Breast epithelium (tissue), 4 donors: ENCODE measurements at regions not wholly inside any gene's neighbourhood (a gene's known extent, or its start where the extent isn't known, plus 50 kb on each side); places are given as distances from the start of the nearest gene placed in this dataset.

ENCODE experiments used
- DNase-seq, 2 donors: peaks; one replicate each; pipeline ENCODE4 v3.0.0-alpha.2; 2019; ENCODE audit warnings: low spot score in 2 of 2
- H3K27ac ChIP-seq, 2 donors: fragments of 200-600 bp; sonication (generic) in 1 of 2; one replicate each; pipeline ENCODE4 v1.5.1; 2016 to 2019; ENCODE audit warnings: mild to moderate bottlenecking in 1 of 2
- H3K27me3 ChIP-seq, 2 donors: fragments of 200-600 bp; sonication (generic) in 1 of 2; one replicate each; pipeline versions ENCODE4 v1.5.1 to v1.6.0; 2017 to 2019; ENCODE audit warnings: control low read depth in 1 of 2, mild to moderate bottlenecking in 1 of 2
- H3K36me3 ChIP-seq: fragments of 200-600 bp; one replicate; pipeline ENCODE4 v1.5.1; 2019
- H3K4me1 ChIP-seq, 2 donors: fragments of 200-600 bp; sonication (generic); one replicate each; pipeline ENCODE4 v1.5.1; 2016 to 2019; ENCODE audit warnings: control low read depth in 1 of 2
- H3K4me3 ChIP-seq, 3 donors: fragments of 200-600 bp; sonication (generic); 1 replicate in 2 of 3; 2 replicates in 1 of 3; pipeline ENCODE4 v1.5.1; 2016 to 2019; ENCODE audit warnings: mild to moderate bottlenecking in 3 of 3, moderate library complexity in 2 of 3
- H3K9me3 ChIP-seq, 2 donors: fragments of 200-600 bp; sonication (generic) in 1 of 2; one replicate each; pipeline ENCODE4 v1.5.1; 2016 to 2019; ENCODE audit warnings: control low read depth in 1 of 2
- POLR2A ChIP-seq: fragments of 450-650 bp; IDR thresholded peaks from one replicate; pipeline ENCODE4 v1.6.1; 2016; ENCODE audit warnings: antibody characterized with exemption, mild to moderate bottlenecking, moderate library complexity
- POLR2AphosphoS5 ChIP-seq, 3 donors: sonication (generic); formaldehyde crosslinking; IDR thresholded peaks; one replicate each; pipeline ENCODE4 v1.6.1; 2017; ENCODE audit warnings: antibody characterized with exemption in 3 of 3
- intact Hi-C: fragments of 100-400 bp; cut with DNase I; formaldehyde crosslinking; loops from one replicate; pipeline ENCODE4 v1.15.1; 2023; ENCODE audit warnings: low total_unique reads
- TF ChIP-seq, protein P1 (sequence below), 3 donors: fragments of 450-650 bp; IDR thresholded peaks; one replicate each; pipeline ENCODE4 v1.5.1; 2016 to 2017; ENCODE audit warnings: antibody characterized with exemption in 3 of 3, mild to moderate bottlenecking in 3 of 3, moderate library complexity in 3 of 3

DNA sequence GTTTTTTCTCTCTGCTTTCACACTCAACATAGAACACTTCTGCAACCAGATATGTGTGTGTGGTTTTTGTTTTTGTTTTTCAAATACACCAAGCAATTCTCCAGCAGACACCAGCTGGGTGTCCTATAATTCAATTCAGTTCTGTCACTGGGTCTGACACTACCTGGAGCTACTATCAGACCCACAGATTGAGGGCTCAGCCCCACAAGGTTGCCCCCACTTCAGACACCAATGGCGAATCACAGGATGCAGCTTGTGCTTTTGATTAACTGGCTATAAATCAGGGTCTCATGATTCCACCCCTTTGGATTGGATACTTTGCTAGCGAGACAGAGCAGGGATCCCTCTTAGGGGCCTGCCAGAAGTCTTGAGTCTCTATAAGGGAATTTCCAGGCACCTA, 462.2 kb upstream of the NRP1 start:
- intact Hi-C loops: no loop called here
- TF ChIP-seq, protein P1, sequence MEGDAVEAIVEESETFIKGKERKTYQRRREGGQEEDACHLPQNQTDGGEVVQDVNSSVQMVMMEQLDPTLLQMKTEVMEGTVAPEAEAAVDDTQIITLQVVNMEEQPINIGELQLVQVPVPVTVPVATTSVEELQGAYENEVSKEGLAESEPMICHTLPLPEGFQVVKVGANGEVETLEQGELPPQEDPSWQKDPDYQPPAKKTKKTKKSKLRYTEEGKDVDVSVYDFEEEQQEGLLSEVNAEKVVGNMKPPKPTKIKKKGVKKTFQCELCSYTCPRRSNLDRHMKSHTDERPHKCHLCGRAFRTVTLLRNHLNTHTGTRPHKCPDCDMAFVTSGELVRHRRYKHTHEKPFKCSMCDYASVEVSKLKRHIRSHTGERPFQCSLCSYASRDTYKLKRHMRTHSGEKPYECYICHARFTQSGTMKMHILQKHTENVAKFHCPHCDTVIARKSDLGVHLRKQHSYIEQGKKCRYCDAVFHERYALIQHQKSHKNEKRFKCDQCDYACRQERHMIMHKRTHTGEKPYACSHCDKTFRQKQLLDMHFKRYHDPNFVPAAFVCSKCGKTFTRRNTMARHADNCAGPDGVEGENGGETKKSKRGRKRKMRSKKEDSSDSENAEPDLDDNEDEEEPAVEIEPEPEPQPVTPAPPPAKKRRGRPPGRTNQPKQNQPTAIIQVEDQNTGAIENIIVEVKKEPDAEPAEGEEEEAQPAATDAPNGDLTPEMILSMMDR (IDR thresholded peaks at IDR 0.05): no peak
- TF ChIP-seq POLR2AphosphoS5 (IDR thresholded peaks at IDR 0.05): no peak
- no peak for TF ChIP-seq POLR2A
- H3K4me3 ChIP-seq: no peak overlapping the region
- no peak for DNase-seq
- H3K9me3 ChIP-seq: no peaks in the 10 kb centered on the region
- H3K4me1 ChIP-seq: no peaks in the 10 kb centered on the region
- H3K36me3 ChIP-seq: no peaks in the 10 kb centered on the region
- no peaks in the 10 kb centered on the region for H3K27me3 ChIP-seq
- H3K27ac ChIP-seq: no peak overlapping the region

DNA sequence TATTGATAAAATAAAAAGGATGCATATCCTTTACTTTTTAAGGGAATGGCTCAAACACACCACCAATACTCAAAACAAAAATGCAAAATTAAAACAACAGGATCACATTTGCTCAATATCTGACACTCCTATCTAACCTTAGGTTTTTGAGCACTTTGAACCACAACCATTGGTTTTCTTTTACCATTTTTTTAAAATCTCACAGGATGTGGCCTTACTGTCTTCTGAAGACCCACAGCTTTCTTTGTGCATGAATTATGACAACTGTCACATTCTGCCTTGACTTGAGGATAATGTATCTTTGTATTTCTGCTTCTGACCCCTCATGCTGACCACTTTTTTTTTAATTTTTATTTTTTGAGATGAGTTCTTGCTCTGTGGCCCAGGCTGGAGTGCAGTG, 461.1 kb upstream of the NRP1 start:
- Histone ChIP-seq H3K36me3 (no peaks in the 10 kb centered on the region), H3K4me3 (no peak overlapping the region), H3K4me1 (no peaks in the 10 kb centered on the region), H3K27ac (no peak overlapping the region), H3K9me3 (no peaks in the 10 kb centered on the region), H3K27me3 (no peaks in the 10 kb centered on the region)
- no peak for DNase-seq
- intact Hi-C loops: no loop called here
- TF ChIP-seq POLR2AphosphoS5 (IDR thresholded peaks at IDR 0.05) (no peak), POLR2A (no peak)
- TF ChIP-seq, protein P1 (IDR thresholded peaks at IDR 0.05): no peak

DNA sequence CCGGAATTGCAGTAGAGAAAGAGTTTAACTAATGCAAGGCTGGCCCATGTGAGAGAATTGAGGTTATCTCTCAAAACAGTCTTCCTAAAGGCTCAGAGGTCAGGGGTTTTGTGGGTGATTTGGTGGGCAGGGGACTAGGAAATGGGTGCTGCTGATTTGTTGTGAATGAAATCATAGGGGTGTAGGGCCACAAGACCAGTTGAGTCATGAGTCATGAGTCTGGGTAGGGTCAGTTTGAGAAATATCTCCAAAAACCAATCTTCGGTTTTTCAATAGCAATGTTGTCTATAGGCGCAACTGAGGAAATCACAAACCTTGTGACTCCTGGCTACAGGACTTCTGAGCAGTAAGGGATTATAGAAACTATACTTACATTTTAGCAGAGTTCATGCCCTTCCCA, 460.0 kb upstream of the NRP1 start:
- DNase-seq: no peak
- no peak for TF ChIP-seq POLR2A
- H3K27ac ChIP-seq: no peak overlapping the region
- H3K27me3 ChIP-seq: no peaks in the 10 kb centered on the region
- H3K9me3 ChIP-seq: no peaks in the 10 kb centered on the region
- intact Hi-C loops: no loop called here
- no peaks in the 10 kb centered on the region for H3K36me3 ChIP-seq
- H3K4me3 ChIP-seq: no peak overlapping the region
- H3K4me1 ChIP-seq: no peaks in the 10 kb centered on the region

DNA sequence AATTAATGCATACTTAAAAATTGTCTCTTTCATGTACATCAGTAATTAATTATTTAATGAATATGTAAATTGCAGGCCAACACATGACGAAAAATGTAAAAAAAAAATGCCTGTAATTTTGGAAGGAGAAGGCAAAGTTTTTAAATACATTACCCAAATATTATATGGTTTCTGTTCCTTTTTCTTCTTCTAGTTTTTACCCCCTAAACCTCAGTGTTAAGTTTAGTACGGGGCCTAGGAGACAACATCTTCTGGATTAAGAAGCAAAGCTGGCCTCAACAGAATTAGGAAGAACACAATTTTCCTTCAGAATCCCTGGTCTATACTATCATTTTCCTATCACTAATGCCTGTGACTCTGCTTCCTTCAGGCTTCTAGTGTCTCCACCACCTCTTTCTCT, 459.3 kb upstream of the NRP1 start:
- Histone ChIP-seq H3K27ac (no peak overlapping the region), H3K36me3 (no peaks in the 10 kb centered on the region), H3K9me3 (no peaks in the 10 kb centered on the region), H3K4me3 (no peak overlapping the region), H3K27me3 (no peaks in the 10 kb centered on the region), H3K4me1 (no peaks in the 10 kb centered on the region)
- DNase-seq: no peak
- TF ChIP-seq, protein P1 (IDR thresholded peaks at IDR 0.05): no peak
- TF ChIP-seq POLR2A (no peak), POLR2AphosphoS5 (IDR thresholded peaks at IDR 0.05) (no peak)
- intact Hi-C loops: no loop called here

DNA sequence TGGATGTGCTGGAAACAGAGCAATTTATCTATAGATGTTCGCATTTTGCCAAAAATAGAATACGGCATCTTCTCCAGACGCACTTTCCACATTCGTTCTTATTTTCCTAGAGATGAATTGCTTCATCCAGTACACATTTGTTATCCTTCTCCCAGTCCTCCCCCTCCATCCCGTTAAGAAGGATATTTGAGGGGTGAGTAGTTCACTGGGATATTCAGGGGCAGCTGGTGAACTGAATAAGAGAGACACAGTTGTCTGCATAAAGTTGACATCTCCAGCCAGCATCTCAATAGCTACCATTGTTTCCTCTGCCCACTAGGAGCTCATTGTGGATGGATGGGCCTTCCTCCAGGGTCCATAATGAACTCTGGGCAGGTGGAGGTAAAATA, 456.8 kb upstream of the NRP1 start:
- no peak for DNase-seq
- intact Hi-C loops: no loop called here
- Histone ChIP-seq H3K9me3 (no peaks in the 10 kb centered on the region), H3K4me1 (no peaks in the 10 kb centered on the region), H3K36me3 (no peaks in the 10 kb centered on the region), H3K27me3 (no peaks in the 10 kb centered on the region), H3K4me3 (no peak overlapping the region), H3K27ac (no peak overlapping the region)
- TF ChIP-seq, protein P1 (IDR thresholded peaks at IDR 0.05): no peak
- TF ChIP-seq POLR2AphosphoS5 (IDR thresholded peaks at IDR 0.05): no peak
- no peak for TF ChIP-seq POLR2A
